H1 (cell line): ENCODE measurements at regions not wholly inside any gene's neighbourhood (a gene's known extent, or its start where the extent isn't known, plus 50 kb on each side); places are given as distances from the start of the nearest gene placed in this dataset.

Source experiments
- CTCF ChIA-PET: fragments of 300-600 bp; sonication (Branson Sonifier 250); formaldehyde crosslinking; loops from one replicate; lab custom pipeline; 2021; ENCODE audit not compliant: partially characterized antibody; lab: Charles Lee
- POLR2A ChIA-PET: fragments of 300-600 bp; sonication (Branson Sonifier 250); formaldehyde crosslinking; loops from one replicate; lab custom pipeline; 2021; ENCODE audit warnings: inconsistent platforms; ENCODE audit not compliant: partially characterized antibody; lab: Charles Lee
- DNase-seq, 2 experiments: peaks; one replicate each; pipeline versions ENCODE4 v3.0.0 to v3.0.0-alpha.2; 2010 to 2022; ENCODE audit warnings: low spot score in 2 of 2, low read depth in 1 of 2, mixed read lengths in 1 of 2
- FAIRE-seq: peaks from 2 replicates; lab custom pipeline; 2011; peaks lifted over from hg19 to GRCh38; lab: Jason Lieb, UNC
- H2AFZ ChIP-seq: 2 replicates; pipeline ENCODE4 v1.8.1; 2012; ENCODE audit warnings: low read length, inconsistent platforms
- H2AK5ac ChIP-seq: 2 replicates; pipeline ENCODE4 v1.6.1; 2013; ENCODE audit warnings: low read depth, low read length
- H2BK120ac ChIP-seq: replicated peaks from 2 replicates; pipeline ENCODE3; 2013; ENCODE audit warnings: low read depth, low read length, inconsistent platforms
- H2BK12ac ChIP-seq: 2 replicates; pipeline ENCODE4 v1.6.1; 2013; ENCODE audit warnings: low read depth, low read length
- H2BK15ac ChIP-seq: 2 replicates; pipeline ENCODE4 v1.6.1; 2013; ENCODE audit warnings: low read length
- H2BK20ac ChIP-seq: 2 replicates; pipeline ENCODE4 v1.6.1; 2013; ENCODE audit warnings: low read length
- H2BK5ac ChIP-seq: 2 replicates; pipeline ENCODE4 v1.6.1; 2013; ENCODE audit warnings: low read depth, low read length
- H3K14ac ChIP-seq: 2 replicates; pipeline ENCODE4 v1.6.1; 2013; ENCODE audit warnings: inconsistent platforms; ENCODE audit not compliant: insufficient read length
- H3K18ac ChIP-seq: 2 replicates; pipeline ENCODE4 v1.6.1; 2013; ENCODE audit warnings: low read length; ENCODE audit errors: extremely low read depth
- H3K23ac ChIP-seq: 2 replicates; pipeline ENCODE4 v1.6.1; 2013; ENCODE audit warnings: inconsistent platforms; ENCODE audit not compliant: insufficient read length
- H3K23me2 ChIP-seq: 2 replicates; pipeline ENCODE4 v1.6.1; 2013; ENCODE audit warnings: low read depth, low read length
- H3K27ac ChIP-seq: 2 replicates; pipeline ENCODE4 v1.6.1; 2011; ENCODE audit warnings: low read depth, low read length, inconsistent platforms
- H3K27me3 ChIP-seq, 4 experiments: replicated peaks in 1 of 4; 1 replicate in 1 of 4; 2 replicates in 3 of 4; pipeline versions ENCODE4 v1.6.1 to v1.8.1; 2011 to 2013; ENCODE audit warnings: low read length in 3 of 4, mild to moderate bottlenecking in 3 of 4, inconsistent platforms in 2 of 4, mixed read lengths in 2 of 4, moderate library complexity in 1 of 4; ENCODE audit not compliant: control insufficient read depth in 3 of 4, insufficient read depth in 3 of 4; ENCODE audit errors: extremely low read depth in 1 of 4
- H3K36me3 ChIP-seq, 4 experiments: 2 replicates each; pipeline versions ENCODE4 v1.6.1 to v1.8.1; 2011 to 2013; ENCODE audit warnings: mild to moderate bottlenecking in 4 of 4, low read length in 3 of 4, moderate library complexity in 2 of 4, control low read depth in 1 of 4, inconsistent platforms in 1 of 4; ENCODE audit not compliant: insufficient read depth in 4 of 4, control insufficient read depth in 2 of 4
- H3K4ac ChIP-seq: replicated peaks from 2 replicates; pipeline ENCODE3; 2013; ENCODE audit warnings: low read length, low read depth, mixed read lengths, inconsistent platforms; ENCODE audit not compliant: insufficient read length
- H3K4me1 ChIP-seq, 4 experiments: replicated peaks in 1 of 4; 1 replicate in 1 of 4; 2 replicates in 3 of 4; pipeline versions ENCODE4 v1.6.1 to v1.8.1; 2011 to 2013; ENCODE audit warnings: low read length in 3 of 4, inconsistent platforms in 2 of 4, mixed read lengths in 1 of 4; ENCODE audit not compliant: insufficient read depth in 4 of 4, control insufficient read depth in 3 of 4
- H3K4me2 ChIP-seq, 2 experiments: 2 replicates each; pipeline versions ENCODE4 v1.6.1 to v1.8.1; 2011 to 2013; ENCODE audit warnings: low read depth in 2 of 2, low read length in 2 of 2, control low read depth in 1 of 2, inconsistent platforms in 1 of 2, mild to moderate bottlenecking in 1 of 2; ENCODE audit not compliant: insufficient read depth in 1 of 2
- H3K4me3 ChIP-seq, 4 experiments: fragments of 200-600, 300-600 bp in 1 of 4; sonication (generic), shearing (Covaris generic), sonication (Bioruptor Twin) in 1 of 4; 2 replicates each; pipeline versions ENCODE4 v1.5.1 to v1.8.1; 2011 to 2016; ENCODE audit warnings: low read length in 4 of 4, low read depth in 3 of 4, control low read depth in 2 of 4, inconsistent platforms in 2 of 4, mild to moderate bottlenecking in 2 of 4, mixed read lengths in 1 of 4, moderate library complexity in 1 of 4; ENCODE audit not compliant: insufficient read depth in 2 of 4; ENCODE audit errors: extremely low read depth in 1 of 4
- H3K56ac ChIP-seq: replicated peaks from 2 replicates; pipeline ENCODE3; 2013; ENCODE audit warnings: low read depth, mild to moderate bottlenecking, mixed read lengths, low read length, inconsistent platforms; ENCODE audit not compliant: insufficient read length
- H3K79me1 ChIP-seq: 2 replicates; pipeline ENCODE4 v1.6.1; 2013; ENCODE audit warnings: low read depth, low read length, control low read depth
- H3K79me2 ChIP-seq, 2 experiments: 2 replicates each; pipeline versions ENCODE4 v1.6.1 to v1.8.1; 2012 to 2013; ENCODE audit warnings: low read length in 2 of 2, mild to moderate bottlenecking in 2 of 2, inconsistent platforms in 1 of 2; ENCODE audit not compliant: insufficient read depth in 2 of 2, control insufficient read depth in 1 of 2
- H3K9ac ChIP-seq, 4 experiments: replicated peaks in 1 of 4; 1 replicate in 1 of 4; 2 replicates in 3 of 4; pipeline versions ENCODE4 v1.6.1 to v1.8.1; 2011 to 2013; ENCODE audit warnings: low read depth in 3 of 4, low read length in 3 of 4, control low read depth in 2 of 4, mild to moderate bottlenecking in 2 of 4, moderate library complexity in 2 of 4, inconsistent platforms in 1 of 4; ENCODE audit errors: extremely low read depth in 1 of 4
- H3K9me3 ChIP-seq, 2 experiments: 2 replicates each; pipeline versions ENCODE4 v1.6.1 to v1.8.1; 2012 to 2013; ENCODE audit warnings: mild to moderate bottlenecking in 2 of 2, moderate library complexity in 2 of 2, control low read depth in 1 of 2, inconsistent platforms in 1 of 2, low read depth in 1 of 2, low read length in 1 of 2, mixed read lengths in 1 of 2; ENCODE audit not compliant: insufficient read depth in 2 of 2
- H4K20me1 ChIP-seq, 2 experiments: replicated peaks in 1 of 2; 2 replicates each; pipeline versions ENCODE3 to v1.8.1; 2011 to 2013; ENCODE audit warnings: inconsistent platforms in 2 of 2, low read length in 2 of 2, mild to moderate bottlenecking in 1 of 2; ENCODE audit not compliant: insufficient read depth in 2 of 2, control insufficient read depth in 1 of 2
- H4K5ac ChIP-seq: 2 replicates; pipeline ENCODE4 v1.6.1; 2013; ENCODE audit warnings: low read length, low read depth, mixed read lengths, inconsistent platforms; ENCODE audit not compliant: insufficient read length
- H4K8ac ChIP-seq: 2 replicates; pipeline ENCODE4 v1.8.0; 2013; ENCODE audit warnings: mild to moderate bottlenecking, moderate library complexity, low read length, inconsistent platforms; ENCODE audit not compliant: insufficient read depth; ENCODE audit errors: extremely low read depth
- H4K91ac ChIP-seq: replicated peaks from 2 replicates; pipeline ENCODE3; 2013; ENCODE audit warnings: low read length, mixed read lengths, inconsistent platforms; ENCODE audit not compliant: insufficient read length
- ASH2L ChIP-seq: fragments of 200-600, 300-600 bp; sonication (generic); IDR thresholded peaks from one replicate; pipeline ENCODE4 v1.7.1; 2017; ENCODE audit warnings: low read length
- BRCA1 ChIP-seq: IDR thresholded peaks from 2 replicates; pipeline ENCODE4 v1.6.1; 2012; ENCODE audit warnings: low read depth, low read length, improper control_type of control experiment
- CEBPB ChIP-seq: IDR thresholded peaks from 2 replicates; pipeline ENCODE4 v1.6.1; 2012; ENCODE audit warnings: low read depth, low read length
- CHD2 ChIP-seq: IDR thresholded peaks from 2 replicates; pipeline ENCODE4 v1.6.1; 2012; ENCODE audit warnings: low read length, improper control_type of control experiment
- CREB1 ChIP-seq: IDR thresholded peaks from 2 replicates; pipeline ENCODE4 v1.6.1; 2012; ENCODE audit warnings: inconsistent platforms
- HDAC2 ChIP-seq, 2 experiments: fragments of 300-600 bp in 1 of 2; sonication (generic) in 1 of 2; IDR thresholded peaks; 2 replicates each; pipeline ENCODE4 v1.6.1; 2011 to 2012; ENCODE audit warnings: low read depth in 2 of 2, low read length in 2 of 2, mild to moderate bottlenecking in 2 of 2, moderate library complexity in 2 of 2, borderline replicate concordance in 1 of 2, inconsistent platforms in 1 of 2
- JUND ChIP-seq: IDR thresholded peaks from 2 replicates; pipeline ENCODE4 v1.6.1; 2011; ENCODE audit warnings: mild to moderate bottlenecking, improper control_type of control experiment, low read length
- KDM1A ChIP-seq: fragments of 200-600, 300-600 bp; sonication (generic); IDR thresholded peaks from 2 replicates; pipeline ENCODE4 v1.7.1; 2016; ENCODE audit warnings: mild to moderate bottlenecking, low read length, borderline replicate concordance
- NANOG ChIP-seq: IDR thresholded peaks from 2 replicates; pipeline ENCODE4 v1.6.1; 2011; ENCODE audit warnings: low read length, low read depth, mild to moderate bottlenecking, inconsistent platforms; ENCODE audit not compliant: insufficient read depth, poor library complexity, severe bottlenecking
- RAD21 ChIP-seq, 2 experiments: IDR thresholded peaks in 1 of 2; conservative IDR thresholded peaks in 1 of 2; 2 replicates each; pipeline ENCODE4 v1.6.1; 2011; ENCODE audit warnings: low read depth in 2 of 2, low read length in 2 of 2, improper control_type of control experiment in 1 of 2, inconsistent platforms in 1 of 2, mild to moderate bottlenecking in 1 of 2, moderate library complexity in 1 of 2
- RXRA ChIP-seq: IDR thresholded peaks from 2 replicates; pipeline ENCODE4 v1.6.1; 2011; ENCODE audit warnings: low read depth, mild to moderate bottlenecking, low read length, moderate library complexity; ENCODE audit not compliant: insufficient read depth
- SUZ12 ChIP-seq: fragments of 200-600 bp; sonication (generic); IDR thresholded peaks from 2 replicates; pipeline ENCODE4 v1.6.1; 2012; ENCODE audit warnings: mild to moderate bottlenecking, inconsistent platforms, low read length, moderate library complexity, mixed read lengths
- TBP ChIP-seq: IDR thresholded peaks from 2 replicates; pipeline ENCODE4 v1.6.1; 2011; ENCODE audit warnings: low read depth, low read length, improper control_type of control experiment
- YY1 ChIP-seq: IDR thresholded peaks from 2 replicates; pipeline ENCODE4 v1.6.1; 2011; ENCODE audit warnings: low read depth, mild to moderate bottlenecking, low read length
- WGBS, 2 experiments: shearing (Covaris generic) in 1 of 2; methylation state at CpG; one replicate each; pipeline versions ENCODE4 v1.1.6 to v1.1.7; 2013 to 2015; ENCODE audit warnings: low lambda C conversion rate in 2 of 2, mixed read lengths in 2 of 2, inconsistent platforms in 1 of 2, low coverage in 1 of 2, missing lambda C conversion rate in 1 of 2; ENCODE audit not compliant: insufficient replicate concordance in 2 of 2, insufficient coverage in 1 of 2, insufficient read length in 1 of 2; ENCODE audit errors: extremely low coverage in 1 of 2, missing lambda C conversion rate in 1 of 2; 5-methylcytosine and 5-hydroxymethylcytosine counted together
- TF ChIP-seq, protein P1 (sequence below): IDR thresholded peaks from 2 replicates; pipeline ENCODE4 v1.6.1; 2011; ENCODE audit warnings: low read depth, mild to moderate bottlenecking, low read length; ENCODE audit not compliant: insufficient read depth

DNA sequence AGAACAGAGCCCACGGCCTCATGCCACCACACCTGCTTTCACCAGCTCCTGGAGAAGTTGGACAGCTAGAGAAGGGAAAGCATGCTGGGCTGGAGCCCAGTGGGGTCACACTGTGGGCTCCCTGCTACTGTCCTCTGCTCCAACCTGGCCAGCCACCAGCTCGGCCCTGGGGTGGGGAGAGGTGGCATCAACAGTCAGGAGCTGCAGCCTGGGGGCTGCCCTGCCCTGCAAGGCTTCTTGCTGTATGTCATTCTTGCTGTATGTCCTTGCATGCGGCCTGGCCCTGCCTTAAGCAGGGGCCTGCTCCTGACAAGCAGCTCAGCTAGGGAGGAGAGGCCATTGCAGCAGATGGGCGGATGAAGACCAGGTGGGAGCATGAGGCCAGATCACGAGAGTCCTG lies 50.7 kb upstream of the CCL2 start:
- H2AK5ac ChIP-seq, result no peak overlapping the region
- no peak overlapping the region for H4K91ac ChIP-seq
- CTCF ChIA-PET, result interaction anchor here (0.9 to 8.5 kb wide), 8 partner anchors 10 to 155 kb away, joined by 3 to 442 read pairs (median 4); partner anchors contain the start of genes CCL1, CCL13 and CCL8
- no peaks in the 10 kb centered on the region for H3K79me1 ChIP-seq
- no peak overlapping the region for H2BK15ac ChIP-seq
- H2BK12ac ChIP-seq, result no peak overlapping the region
- no peaks in the 10 kb centered on the region; a peak in 1 of 7 replicates for H3K27me3 ChIP-seq
- no peak overlapping the region for H3K14ac ChIP-seq
- no peak overlapping the region for H3K27ac ChIP-seq
- H4K5ac ChIP-seq, result no peak overlapping the region
- POLR2A ChIA-PET, result no interaction called here
- H3K79me2 ChIP-seq, result no peaks in the 10 kb centered on the region
- no peak overlapping the region for H3K4me2 ChIP-seq
- H3K9me3 ChIP-seq, result no peaks in the 10 kb centered on the region; a peak in 1 of 4 replicates
- FAIRE-seq, result no peak
- 84% methylated on average over 5 of the region's 5 CpGs; no CpG with 5 or more reads in 1 of the 2 experiments for WGBS, 2 experiments
- H2AFZ ChIP-seq, result no peak overlapping the region
- no peak for DNase-seq
- peaks cover 0 to 2% (median 0%) of the 10 kb centered on the region in 4 experiments; a peak in 3 of 7 replicates for H3K4me1 ChIP-seq
- TF ChIP-seq KDM1A, result no peak
- TF ChIP-seq RXRA, result no peak
- no peak for TF ChIP-seq CHD2
- no peak for TF ChIP-seq ASH2L
- no peak for TF ChIP-seq TBP
- no peak for TF ChIP-seq RAD21 (IDR thresholded peaks at IDR 0.05 in 1 of 2, conservative IDR thresholded peaks at IDR 0.05 in 1 of 2; ENCODE audit: low read depth in 2 of 2, low read length in 2 of 2)
- TF ChIP-seq CEBPB, result no peak
- no peak for TF ChIP-seq NANOG
- TF ChIP-seq CREB1, result no peak
- TF ChIP-seq JUND, result no peak
- no peak for TF ChIP-seq HDAC2 (IDR thresholded peaks at IDR 0.05; ENCODE audit: borderline replicate concordance in 1 of 2, low read depth in 2 of 2, low read length in 2 of 2)
- TF ChIP-seq SUZ12, result no peak
- TF ChIP-seq BRCA1, result no peak
- TF ChIP-seq YY1, result no peak
- TF ChIP-seq, protein P1, sequence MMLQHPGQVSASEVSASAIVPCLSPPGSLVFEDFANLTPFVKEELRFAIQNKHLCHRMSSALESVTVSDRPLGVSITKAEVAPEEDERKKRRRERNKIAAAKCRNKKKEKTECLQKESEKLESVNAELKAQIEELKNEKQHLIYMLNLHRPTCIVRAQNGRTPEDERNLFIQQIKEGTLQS, result no peak
- TF ChIP-seq, all 59 proteins: peak for 0
- Histone ChIP-seq H4K20me1 (no peaks in the 10 kb centered on the region), H3K56ac (no peak overlapping the region), H3K23ac (no peak overlapping the region), H2BK20ac (no peak overlapping the region), H3K23me2 (no peaks in the 10 kb centered on the region), H3K4me3 (no peak overlapping the region), H2BK120ac (no peak overlapping the region), H2BK5ac (no peak overlapping the region), H3K9ac (no peak overlapping the region), H3K4ac (no peak overlapping the region), H3K18ac (no peak overlapping the region), H4K8ac (no peak overlapping the region), H3K36me3 (no peaks in the 10 kb centered on the region)
